ENCODE measurements at regions not wholly inside any gene's neighbourhood (a gene's known extent, or its start where the extent isn't known, plus 50 kb on each side); places are given as distances from the start of the nearest gene placed in this dataset.

DNA sequence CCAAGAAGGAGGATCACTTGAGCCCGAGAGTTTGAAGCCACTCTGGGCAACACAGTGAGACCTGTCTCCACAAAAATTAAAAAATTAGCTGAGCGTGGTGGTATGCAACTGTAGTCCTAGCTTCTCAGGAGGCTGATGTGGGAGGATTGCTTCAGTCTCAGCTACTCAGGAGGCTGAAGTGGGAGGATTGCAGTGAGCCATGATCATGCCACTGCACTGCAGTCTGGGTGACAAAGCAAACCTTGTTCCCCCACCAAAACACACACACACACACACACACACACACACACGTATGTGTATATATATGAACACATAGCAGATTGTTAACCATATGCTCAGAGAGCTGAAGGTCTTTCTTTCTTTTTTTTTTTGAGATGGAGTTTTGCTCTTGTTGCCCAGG lies 157.5 kb upstream of the MAST4 start:
- H3K9me3 ChIP-seq (ENCODE audit: control insufficient read depth, insufficient read depth, low read depth, low read length): no peaks in the 10 kb centered on the region
- CTCF ChIA-PET: no interaction called here
- peak; percentile 45 for TF ChIP-seq ZFHX2 (tag by site-specific recombination; conservative IDR thresholded peaks at IDR 0.05)
- TF ChIP-seq ZNF600 (tag by site-specific recombination; IDR thresholded peaks at IDR 0.05): no peak
- TF ChIP-seq, protein P1, sequence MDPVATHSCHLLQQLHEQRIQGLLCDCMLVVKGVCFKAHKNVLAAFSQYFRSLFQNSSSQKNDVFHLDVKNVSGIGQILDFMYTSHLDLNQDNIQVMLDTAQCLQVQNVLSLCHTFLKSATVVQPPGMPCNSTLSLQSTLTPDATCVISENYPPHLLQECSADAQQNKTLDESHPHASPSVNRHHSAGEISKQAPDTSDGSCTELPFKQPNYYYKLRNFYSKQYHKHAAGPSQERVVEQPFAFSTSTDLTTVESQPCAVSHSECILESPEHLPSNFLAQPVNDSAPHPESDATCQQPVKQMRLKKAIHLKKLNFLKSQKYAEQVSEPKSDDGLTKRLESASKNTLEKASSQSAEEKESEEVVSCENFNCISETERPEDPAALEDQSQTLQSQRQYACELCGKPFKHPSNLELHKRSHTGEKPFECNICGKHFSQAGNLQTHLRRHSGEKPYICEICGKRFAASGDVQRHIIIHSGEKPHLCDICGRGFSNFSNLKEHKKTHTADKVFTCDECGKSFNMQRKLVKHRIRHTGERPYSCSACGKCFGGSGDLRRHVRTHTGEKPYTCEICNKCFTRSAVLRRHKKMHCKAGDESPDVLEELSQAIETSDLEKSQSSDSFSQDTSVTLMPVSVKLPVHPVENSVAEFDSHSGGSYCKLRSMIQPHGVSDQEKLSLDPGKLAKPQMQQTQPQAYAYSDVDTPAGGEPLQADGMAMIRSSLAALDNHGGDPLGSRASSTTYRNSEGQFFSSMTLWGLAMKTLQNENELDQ (tag by site-specific recombination; IDR thresholded peaks at IDR 0.05; ENCODE audit: low read depth): no peak
- TF ChIP-seq, protein P2, sequence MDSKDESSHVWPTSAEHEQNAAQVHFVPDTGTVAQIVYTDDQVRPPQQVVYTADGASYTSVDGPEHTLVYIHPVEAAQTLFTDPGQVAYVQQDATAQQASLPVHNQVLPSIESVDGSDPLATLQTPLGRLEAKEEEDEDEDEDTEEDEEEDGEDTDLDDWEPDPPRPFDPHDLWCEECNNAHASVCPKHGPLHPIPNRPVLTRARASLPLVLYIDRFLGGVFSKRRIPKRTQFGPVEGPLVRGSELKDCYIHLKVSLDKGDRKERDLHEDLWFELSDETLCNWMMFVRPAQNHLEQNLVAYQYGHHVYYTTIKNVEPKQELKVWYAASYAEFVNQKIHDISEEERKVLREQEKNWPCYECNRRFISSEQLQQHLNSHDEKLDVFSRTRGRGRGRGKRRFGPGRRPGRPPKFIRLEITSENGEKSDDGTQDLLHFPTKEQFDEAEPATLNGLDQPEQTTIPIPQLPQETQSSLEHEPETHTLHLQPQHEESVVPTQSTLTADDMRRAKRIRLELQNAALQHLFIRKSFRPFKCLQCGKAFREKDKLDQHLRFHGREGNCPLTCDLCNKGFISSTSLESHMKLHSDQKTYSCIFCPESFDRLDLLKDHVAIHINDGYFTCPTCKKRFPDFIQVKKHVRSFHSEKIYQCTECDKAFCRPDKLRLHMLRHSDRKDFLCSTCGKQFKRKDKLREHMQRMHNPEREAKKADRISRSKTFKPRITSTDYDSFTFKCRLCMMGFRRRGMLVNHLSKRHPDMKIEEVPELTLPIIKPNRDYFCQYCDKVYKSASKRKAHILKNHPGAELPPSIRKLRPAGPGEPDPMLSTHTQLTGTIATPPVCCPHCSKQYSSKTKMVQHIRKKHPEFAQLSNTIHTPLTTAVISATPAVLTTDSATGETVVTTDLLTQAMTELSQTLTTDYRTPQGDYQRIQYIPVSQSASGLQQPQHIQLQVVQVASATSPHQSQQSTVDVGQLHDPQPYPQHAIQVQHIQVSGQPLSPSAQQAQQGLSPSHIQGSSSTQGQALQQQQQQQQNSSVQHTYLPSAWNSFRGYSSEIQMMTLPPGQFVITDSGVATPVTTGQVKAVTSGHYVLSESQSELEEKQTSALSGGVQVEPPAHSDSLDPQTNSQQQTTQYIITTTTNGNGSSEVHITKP (tag by site-specific recombination; IDR thresholded peaks at IDR 0.05): no peak
- peak; percentile 53; the same call in 1 of the 2 replicates for TF ChIP-seq EGR2 (tag by site-specific recombination; IDR thresholded peaks at IDR 0.05; ENCODE audit: low read depth)
- TF ChIP-seq ZSCAN16 (tag by site-specific recombination; IDR thresholded peaks at IDR 0.05): no peak
- no peak for TF ChIP-seq ZNF202 (tag by site-specific recombination; IDR thresholded peaks at IDR 0.05; ENCODE audit: borderline replicate concordance)

DNA sequence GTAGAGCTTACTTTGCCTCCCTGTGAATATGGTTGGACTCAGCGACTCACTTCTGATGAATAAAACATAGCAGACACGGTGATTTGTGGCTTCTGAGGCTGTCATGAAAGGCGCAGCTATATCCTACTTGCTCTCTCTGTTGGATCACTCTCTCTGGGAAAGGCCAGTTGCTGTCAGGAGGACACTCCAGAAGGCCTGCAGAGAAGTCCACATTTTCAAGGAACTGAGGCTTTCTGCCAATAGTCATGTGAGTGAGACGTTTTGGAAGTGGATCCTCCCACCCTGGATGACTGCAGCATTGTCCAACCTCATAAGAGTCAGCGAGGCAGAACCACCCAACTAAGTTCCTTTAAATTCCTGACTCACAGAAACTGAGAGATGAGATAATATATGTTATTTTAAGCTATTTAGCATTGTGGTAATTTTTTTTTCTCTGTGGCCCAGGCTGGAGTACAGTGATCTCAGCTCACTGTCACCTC lies 156.0 kb upstream of the MAST4 start:
- Histone ChIP-seq H3K4me1 (ENCODE audit: control insufficient read depth, insufficient read depth, low read length) (no peaks in the 10 kb centered on the region), H3K36me3 (ENCODE audit: control insufficient read depth in 2 of 2, insufficient read depth in 1 of 2, low read length in 2 of 2) (no peaks in the 10 kb centered on the region), H3K9me3 (ENCODE audit: control insufficient read depth, insufficient read depth, low read depth, low read length) (no peaks in the 10 kb centered on the region), H3K4me3 (ENCODE audit: low read depth, low read length) (no peak overlapping the region), H3K27ac (ENCODE audit: extremely low read depth, low read depth, low read length) (0 out of 2 replicates have a peak overlapping the region, but pooled peaks have one; percentile 4)
- ChIA-PET CTCF (interaction anchor here (0.7 kb wide), 2 partner anchors 55 to 57 kb away, joined by 3 read pairs; no protein-coding TSS in a partner anchor), POLR2A (no interaction called here)
- TF ChIP-seq ZNF660 (tag by site-specific recombination; IDR thresholded peaks at IDR 0.05) (peak; percentile 88), ZNF19 (tag by site-specific recombination; IDR thresholded peaks at IDR 0.05; ENCODE audit: low read depth) (no peak), ZNF707 (tag by site-specific recombination; IDR thresholded peaks at IDR 0.05) (no peak), ZNF354C (tag by site-specific recombination; IDR thresholded peaks at IDR 0.05; ENCODE audit: borderline replicate concordance, low read depth) (no peak), ZNF776 (tag by site-specific recombination; IDR thresholded peaks at IDR 0.05; ENCODE audit: borderline replicate concordance) (no peak), ZFP3 (tag by site-specific recombination; IDR thresholded peaks at IDR 0.05; ENCODE audit: low read depth) (no peak), ZNF701 (tag by site-specific recombination; IDR thresholded peaks at IDR 0.05) (no peak), ZBTB17 (tag by site-specific recombination; IDR thresholded peaks at IDR 0.05) (no peak), EGR2 (tag by site-specific recombination; IDR thresholded peaks at IDR 0.05; ENCODE audit: low read depth) (peak; percentile 25; the same call in 1 of the 2 replicates)
- TF ChIP-seq, protein P3, sequence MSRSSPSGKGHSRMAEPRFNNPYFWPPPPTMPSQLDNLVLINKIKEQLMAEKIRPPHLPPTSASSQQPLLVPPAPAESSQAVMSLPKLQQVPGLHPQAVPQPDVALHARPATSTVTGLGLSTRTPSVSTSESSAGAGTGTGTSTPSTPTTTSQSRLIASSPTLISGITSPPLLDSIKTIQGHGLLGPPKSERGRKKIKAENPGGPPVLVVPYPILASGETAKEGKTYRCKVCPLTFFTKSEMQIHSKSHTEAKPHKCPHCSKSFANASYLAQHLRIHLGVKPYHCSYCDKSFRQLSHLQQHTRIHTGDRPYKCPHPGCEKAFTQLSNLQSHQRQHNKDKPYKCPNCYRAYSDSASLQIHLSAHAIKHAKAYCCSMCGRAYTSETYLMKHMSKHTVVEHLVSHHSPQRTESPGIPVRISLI (tag by site-specific recombination; IDR thresholded peaks at IDR 0.05): peak; percentile 66
- TF ChIP-seq, protein P4, sequence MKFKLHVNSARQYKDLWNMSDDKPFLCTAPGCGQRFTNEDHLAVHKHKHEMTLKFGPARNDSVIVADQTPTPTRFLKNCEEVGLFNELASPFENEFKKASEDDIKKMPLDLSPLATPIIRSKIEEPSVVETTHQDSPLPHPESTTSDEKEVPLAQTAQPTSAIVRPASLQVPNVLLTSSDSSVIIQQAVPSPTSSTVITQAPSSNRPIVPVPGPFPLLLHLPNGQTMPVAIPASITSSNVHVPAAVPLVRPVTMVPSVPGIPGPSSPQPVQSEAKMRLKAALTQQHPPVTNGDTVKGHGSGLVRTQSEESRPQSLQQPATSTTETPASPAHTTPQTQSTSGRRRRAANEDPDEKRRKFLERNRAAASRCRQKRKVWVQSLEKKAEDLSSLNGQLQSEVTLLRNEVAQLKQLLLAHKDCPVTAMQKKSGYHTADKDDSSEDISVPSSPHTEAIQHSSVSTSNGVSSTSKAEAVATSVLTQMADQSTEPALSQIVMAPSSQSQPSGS (tag by site-specific recombination; IDR thresholded peaks at IDR 0.05; ENCODE audit: low read depth): no peak
- TF ChIP-seq, protein P1 (tag by site-specific recombination; IDR thresholded peaks at IDR 0.05; ENCODE audit: low read depth): no peak
- TF ChIP-seq, protein P5, sequence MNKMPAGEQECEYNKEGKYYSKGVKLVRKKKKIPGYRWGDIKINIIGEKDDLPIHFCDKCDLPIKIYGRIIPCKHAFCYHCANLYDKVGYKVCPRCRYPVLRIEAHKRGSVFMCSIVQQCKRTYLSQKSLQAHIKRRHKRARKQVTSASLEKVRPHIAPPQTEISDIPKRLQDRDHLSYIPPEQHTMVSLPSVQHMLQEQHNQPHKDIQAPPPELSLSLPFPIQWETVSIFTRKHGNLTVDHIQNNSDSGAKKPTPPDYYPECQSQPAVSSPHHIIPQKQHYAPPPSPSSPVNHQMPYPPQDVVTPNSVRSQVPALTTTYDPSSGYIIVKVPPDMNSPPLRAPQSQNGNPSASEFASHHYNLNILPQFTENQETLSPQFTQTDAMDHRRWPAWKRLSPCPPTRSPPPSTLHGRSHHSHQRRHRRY (tag by site-specific recombination; IDR thresholded peaks at IDR 0.05): no peak
- TF ChIP-seq, protein P6, sequence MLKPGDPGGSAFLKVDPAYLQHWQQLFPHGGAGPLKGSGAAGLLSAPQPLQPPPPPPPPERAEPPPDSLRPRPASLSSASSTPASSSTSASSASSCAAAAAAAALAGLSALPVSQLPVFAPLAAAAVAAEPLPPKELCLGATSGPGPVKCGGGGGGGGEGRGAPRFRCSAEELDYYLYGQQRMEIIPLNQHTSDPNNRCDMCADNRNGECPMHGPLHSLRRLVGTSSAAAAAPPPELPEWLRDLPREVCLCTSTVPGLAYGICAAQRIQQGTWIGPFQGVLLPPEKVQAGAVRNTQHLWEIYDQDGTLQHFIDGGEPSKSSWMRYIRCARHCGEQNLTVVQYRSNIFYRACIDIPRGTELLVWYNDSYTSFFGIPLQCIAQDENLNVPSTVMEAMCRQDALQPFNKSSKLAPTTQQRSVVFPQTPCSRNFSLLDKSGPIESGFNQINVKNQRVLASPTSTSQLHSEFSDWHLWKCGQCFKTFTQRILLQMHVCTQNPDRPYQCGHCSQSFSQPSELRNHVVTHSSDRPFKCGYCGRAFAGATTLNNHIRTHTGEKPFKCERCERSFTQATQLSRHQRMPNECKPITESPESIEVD (tag by site-specific recombination; IDR thresholded peaks at IDR 0.05): no peak

More for the DNA sequence above, 157.5 kb upstream of the MAST4 start:
- no peaks in the 10 kb centered on the region for H3K4me1 ChIP-seq (ENCODE audit: control insufficient read depth, insufficient read depth, low read length)
- no peaks in the 10 kb centered on the region for H3K36me3 ChIP-seq (ENCODE audit: control insufficient read depth in 2 of 2, insufficient read depth in 1 of 2, low read length in 2 of 2)
- no peak overlapping the region for H3K27ac ChIP-seq (ENCODE audit: extremely low read depth, low read depth, low read length)
- H3K4me3 ChIP-seq (ENCODE audit: low read depth, low read length): no peak overlapping the region
- POLR2A ChIA-PET: no interaction called here
